ENCODE measurements at regions not wholly inside any gene's neighbourhood (a gene's known extent, or its start where the extent isn't known, plus 50 kb on each side); places are given as distances from the start of the nearest gene placed in this dataset.

GRCh38 chr15:93249623-93250022 is 160.6 kb upstream of the RGMA start:
- H3K4me1 ChIP-seq (ENCODE audit: low read depth), result no peaks in the 10 kb centered on the region
- ATAC-seq (no peak), DNase-seq (no peak)
- intact Hi-C loops (cut with DNase I, micrococcal nuclease), result no loop called here
- no peaks in the 10 kb centered on the region for H3K36me3 ChIP-seq (ENCODE audit: low read depth)
- no peaks in the 10 kb centered on the region for H3K9me3 ChIP-seq
- no peak overlapping the region for H3K4me3 ChIP-seq
- TF ChIP-seq CTCF (IDR thresholded peaks at IDR 0.05), result no peak

GRCh38 chr15:93247466-93248121 is 158.6 kb upstream of the RGMA start:
- ATAC-seq, result no peak
- H3K4me1 ChIP-seq (ENCODE audit: low read depth), result no peaks in the 10 kb centered on the region
- TF ChIP-seq CTCF (IDR thresholded peaks at IDR 0.05), result no peak
- DNase-seq, result no peak
- H3K36me3 ChIP-seq (ENCODE audit: low read depth), result no peaks in the 10 kb centered on the region
- H3K9me3 ChIP-seq, result no peaks in the 10 kb centered on the region
- intact Hi-C loops (cut with DNase I, micrococcal nuclease), result no loop called here
- no peak overlapping the region for H3K4me3 ChIP-seq

- ATAC-seq (no peak), DNase-seq (no peak)
- TF ChIP-seq CTCF (IDR thresholded peaks at IDR 0.05), result no peak
- H3K4me1 ChIP-seq (ENCODE audit: low read depth), result no peaks in the 10 kb centered on the region
- no peaks in the 10 kb centered on the region for H3K36me3 ChIP-seq (ENCODE audit: low read depth)
- H3K4me3 ChIP-seq, result no peak overlapping the region
- intact Hi-C loops (cut with DNase I, micrococcal nuclease), result no loop called here
- H3K9me3 ChIP-seq, result no peaks in the 10 kb centered on the region
These were observed 157.5 kb upstream of the RGMA start for GRCh38 chr15:93246266-93247242.

GRCh38 chr15:93245661-93246042 is 156.6 kb upstream of the RGMA start:
- H3K4me1 ChIP-seq (ENCODE audit: low read depth), result no peaks in the 10 kb centered on the region
- H3K4me3 ChIP-seq, result no peak overlapping the region
- no peak for TF ChIP-seq CTCF (IDR thresholded peaks at IDR 0.05)
- no peaks in the 10 kb centered on the region for H3K9me3 ChIP-seq
- no peaks in the 10 kb centered on the region for H3K36me3 ChIP-seq (ENCODE audit: low read depth)
- DNase-seq, result no peak
- intact Hi-C loops (cut with DNase I, micrococcal nuclease), result no loop called here
- no peak for ATAC-seq

- Histone ChIP-seq H3K4me1 (ENCODE audit: low read depth) (no peaks in the 10 kb centered on the region), H3K4me3 (no peak overlapping the region), H3K9me3 (no peaks in the 10 kb centered on the region), H3K36me3 (ENCODE audit: low read depth) (no peaks in the 10 kb centered on the region)
- no peak for ATAC-seq
- TF ChIP-seq CTCF (IDR thresholded peaks at IDR 0.05), result no peak
- intact Hi-C loops (cut with DNase I, micrococcal nuclease), result no loop called here
- DNase-seq, result no peak
These were observed 156.0 kb upstream of the RGMA start for GRCh38 chr15:93244696-93245660.

All from mucosa of descending colon (tissue), 3 donors.